ENCODE measurements at regions not wholly inside any gene's neighbourhood (a gene's known extent, or its start where the extent isn't known, plus 50 kb on each side); places are given as distances from the start of the nearest gene placed in this dataset. TPM values are rescaled to one million over a fixed set of nuclear protein-coding genes. Genes with fewer than 3 reads are reported as not detected.

DNA sequence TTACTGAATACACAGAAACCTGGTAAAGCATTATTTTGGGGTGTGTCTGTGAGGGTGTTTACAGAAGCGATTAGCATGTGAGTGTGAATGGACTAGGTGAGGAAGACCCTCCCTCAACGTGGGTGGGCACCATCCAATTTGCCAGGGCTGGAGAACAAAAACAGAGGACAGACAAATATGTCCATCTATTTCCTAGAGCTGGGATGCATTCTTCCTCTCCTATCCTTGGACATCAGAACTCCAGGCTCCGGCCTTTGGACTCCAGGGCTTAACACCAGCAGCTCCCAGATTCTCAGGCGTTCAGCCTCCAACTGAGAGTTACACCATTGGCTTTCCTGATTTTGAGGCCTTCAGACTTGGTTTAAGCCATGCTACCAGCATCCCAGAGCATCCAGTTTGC lies 65.8 kb upstream of the CHD1 start:
- DNase-seq (ENCODE audit: low read depth in 2 of 3, low spot score in 2 of 3): no peak

DNA sequence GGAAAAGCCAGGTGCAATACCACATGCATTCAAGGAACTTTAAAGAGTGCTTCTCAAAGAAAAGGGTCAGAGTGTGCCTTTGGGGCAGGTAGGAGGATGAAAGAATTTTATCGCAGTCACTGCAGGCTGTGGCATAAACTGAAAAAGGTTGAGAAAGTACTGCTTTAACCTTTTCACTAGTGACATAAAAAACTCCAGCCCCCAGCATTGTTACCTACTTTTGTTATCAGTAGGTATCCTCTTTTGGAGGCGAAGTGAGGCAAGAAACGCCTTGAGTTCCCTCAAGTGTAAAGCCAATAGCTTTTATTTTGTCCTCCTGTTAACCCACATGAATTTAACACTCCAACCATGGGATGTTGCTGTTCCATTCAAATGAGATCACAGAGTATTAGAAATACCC lies 64.7 kb upstream of the CHD1 start:
- DNase-seq (ENCODE audit: low read depth in 2 of 3, low spot score in 2 of 3): no peak

DNA sequence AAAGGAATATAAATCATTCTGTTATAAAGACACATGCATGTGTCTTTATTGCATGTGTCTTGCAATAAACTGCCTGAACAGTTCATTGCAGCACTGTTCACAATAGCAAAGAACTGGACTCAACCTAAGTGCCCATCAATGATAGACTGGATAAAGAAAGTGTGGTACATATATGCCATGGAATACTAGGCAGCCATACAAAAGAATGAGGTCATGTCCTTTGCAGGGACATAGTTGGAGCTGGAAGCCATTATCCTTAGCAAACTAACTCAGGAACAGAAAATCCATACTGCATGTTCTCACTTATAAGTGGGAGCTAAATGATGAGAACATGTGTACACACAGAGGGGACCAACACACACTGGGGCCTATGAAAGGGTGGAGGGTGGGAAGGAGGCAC lies 63.7 kb upstream of the CHD1 start:
- DNase-seq (ENCODE audit: low read depth in 2 of 3, low spot score in 2 of 3): no peak

- peak in 2 of 3 donors; percentile 61 to 90 for DNase-seq (ENCODE audit: low read depth in 2 of 3, low spot score in 2 of 3)
These were observed 60.9 kb upstream of the CHD1 start for GRCh38 chr5:98989727-98990126.

GRCh38 chr5:98986587-98986986 lies 57.8 kb upstream of the CHD1 start:
- DNase-seq (ENCODE audit: low read depth in 2 of 3, low spot score in 2 of 3): peak in 1 of 3 donors; percentile 6

DNA sequence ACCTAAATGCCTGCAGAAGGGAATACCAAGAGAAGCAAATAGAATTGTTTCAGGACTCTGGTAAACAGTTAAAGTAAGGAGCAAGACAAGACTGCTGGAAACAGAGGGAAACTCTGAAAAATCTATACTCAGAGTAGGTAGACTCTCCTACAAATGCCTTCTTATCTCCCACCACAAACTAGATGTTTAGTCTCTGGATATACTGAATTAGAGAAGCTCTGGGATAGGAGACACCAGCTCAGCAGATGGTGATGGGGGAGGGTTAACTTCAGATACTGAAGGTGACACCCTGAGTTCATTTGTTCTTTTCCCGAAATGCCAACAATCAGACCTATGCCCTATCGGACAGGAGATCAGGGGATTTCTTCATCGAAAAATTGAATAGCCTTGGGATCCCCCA lies 54.1 kb upstream of the CHD1 start:
- DNase-seq (ENCODE audit: low read depth in 2 of 3, low spot score in 2 of 3): no peak

Small RNA genes lying in the stretch of these regions (small RNA-seq; reads per million reads assigned to genes)
- gene MTND4LP5 (not detected), gene RF00019 (not detected), gene RNU6-1119P (not detected)
